ENCODE measurements at regions not wholly inside any gene's neighbourhood (a gene's known extent, or its start where the extent isn't known, plus 50 kb on each side); places are given as distances from the start of the nearest gene placed in this dataset.

DNA sequence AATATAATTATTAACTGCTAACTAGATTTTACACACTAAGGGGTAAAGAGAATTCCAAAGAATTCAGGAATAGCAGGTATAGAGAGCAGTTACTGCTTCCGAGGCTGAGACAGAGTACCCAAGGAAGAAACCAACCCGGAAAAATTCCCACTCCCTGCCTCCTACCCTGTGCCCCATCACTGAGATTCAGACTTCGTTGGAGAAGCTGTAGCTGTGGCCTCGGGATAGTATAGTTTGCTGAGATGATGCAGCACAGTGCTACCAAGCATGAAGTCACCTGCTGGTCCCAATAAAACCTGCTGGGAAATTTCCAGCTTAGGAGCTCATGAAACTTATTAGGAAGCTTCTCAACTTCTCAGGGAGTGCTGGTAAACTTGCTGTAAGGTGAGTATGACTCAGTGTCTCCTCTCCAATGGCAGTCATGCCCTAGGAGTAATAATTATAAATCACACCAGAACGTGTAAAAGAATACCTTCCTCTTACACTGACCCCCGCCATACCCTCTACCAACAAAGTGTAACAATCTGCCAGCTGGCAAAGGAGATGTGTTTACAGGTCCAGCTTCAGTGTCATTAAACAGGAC lies 215.2 kb upstream of the ROBO2 start:
- no peak overlapping the region for H3K4me3 Mint-ChIP-seq (ENCODE audit: unreplicated experiment)
- peaks cover 4% of the 10 kb centered on the region for H3K27me3 Mint-ChIP-seq (ENCODE audit: unreplicated experiment)
- no peak for DNase-seq (ENCODE audit: extremely low spot score, unreplicated experiment)
- TF ChIP-seq, protein P1, sequence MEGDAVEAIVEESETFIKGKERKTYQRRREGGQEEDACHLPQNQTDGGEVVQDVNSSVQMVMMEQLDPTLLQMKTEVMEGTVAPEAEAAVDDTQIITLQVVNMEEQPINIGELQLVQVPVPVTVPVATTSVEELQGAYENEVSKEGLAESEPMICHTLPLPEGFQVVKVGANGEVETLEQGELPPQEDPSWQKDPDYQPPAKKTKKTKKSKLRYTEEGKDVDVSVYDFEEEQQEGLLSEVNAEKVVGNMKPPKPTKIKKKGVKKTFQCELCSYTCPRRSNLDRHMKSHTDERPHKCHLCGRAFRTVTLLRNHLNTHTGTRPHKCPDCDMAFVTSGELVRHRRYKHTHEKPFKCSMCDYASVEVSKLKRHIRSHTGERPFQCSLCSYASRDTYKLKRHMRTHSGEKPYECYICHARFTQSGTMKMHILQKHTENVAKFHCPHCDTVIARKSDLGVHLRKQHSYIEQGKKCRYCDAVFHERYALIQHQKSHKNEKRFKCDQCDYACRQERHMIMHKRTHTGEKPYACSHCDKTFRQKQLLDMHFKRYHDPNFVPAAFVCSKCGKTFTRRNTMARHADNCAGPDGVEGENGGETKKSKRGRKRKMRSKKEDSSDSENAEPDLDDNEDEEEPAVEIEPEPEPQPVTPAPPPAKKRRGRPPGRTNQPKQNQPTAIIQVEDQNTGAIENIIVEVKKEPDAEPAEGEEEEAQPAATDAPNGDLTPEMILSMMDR (IDR thresholded peaks at IDR 0.05), result no peak
- H3K36me3 Mint-ChIP-seq (ENCODE audit: unreplicated experiment), result no peaks in the 10 kb centered on the region
- no peaks in the 10 kb centered on the region for H3K9me3 Mint-ChIP-seq (ENCODE audit: unreplicated experiment)
- no peak overlapping the region for H3K27ac Mint-ChIP-seq (ENCODE audit: unreplicated experiment)
- H3K4me1 Mint-ChIP-seq (ENCODE audit: unreplicated experiment), result no peaks in the 10 kb centered on the region

GRCh38 chr3:76826861-76827260 lies 213.0 kb upstream of the ROBO2 start:
- Mint-ChIP-seq H3K9me3 (ENCODE audit: unreplicated experiment) (no peaks in the 10 kb centered on the region), H3K36me3 (ENCODE audit: unreplicated experiment) (no peaks in the 10 kb centered on the region), H3K4me1 (ENCODE audit: unreplicated experiment) (no peaks in the 10 kb centered on the region), H3K4me3 (ENCODE audit: unreplicated experiment) (no peak overlapping the region), H3K27me3 (ENCODE audit: unreplicated experiment) (peaks cover 12% of the 10 kb centered on the region), H3K27ac (ENCODE audit: unreplicated experiment) (no peak overlapping the region)
- DNase-seq (ENCODE audit: extremely low spot score, unreplicated experiment), result no peak
- TF ChIP-seq, protein P1 (IDR thresholded peaks at IDR 0.05), result no peak

DNA sequence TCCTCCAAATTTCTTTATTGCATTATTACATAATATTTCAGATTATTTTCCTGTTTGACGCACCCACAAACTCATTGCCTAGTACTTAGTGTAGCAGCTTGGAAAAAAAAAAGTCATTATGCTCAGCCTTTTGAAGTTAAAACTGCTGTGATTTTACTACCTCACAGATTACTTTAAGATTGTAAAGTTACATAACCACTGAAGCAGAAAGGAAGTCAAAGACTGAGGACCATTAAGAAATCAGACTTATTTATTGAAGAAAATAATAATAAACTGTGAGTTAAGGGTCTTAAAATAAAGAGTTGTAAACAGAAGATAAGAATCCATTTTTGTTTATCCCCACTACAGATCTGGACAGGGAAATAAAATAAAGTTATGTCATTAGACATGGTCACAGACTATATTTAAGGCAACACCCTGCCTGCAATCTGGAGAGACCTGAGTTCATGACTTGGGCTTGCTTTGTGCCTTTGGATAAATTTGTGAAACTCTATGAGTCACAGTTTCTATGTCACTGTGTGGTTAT lies 212.1 kb upstream of the ROBO2 start:
- H3K4me3 Mint-ChIP-seq (ENCODE audit: unreplicated experiment), result no peak overlapping the region
- no peak overlapping the region for H3K27ac Mint-ChIP-seq (ENCODE audit: unreplicated experiment)
- peaks cover 11% of the 10 kb centered on the region for H3K27me3 Mint-ChIP-seq (ENCODE audit: unreplicated experiment)
- no peak for DNase-seq (ENCODE audit: extremely low spot score, unreplicated experiment)
- H3K36me3 Mint-ChIP-seq (ENCODE audit: unreplicated experiment), result no peaks in the 10 kb centered on the region
- TF ChIP-seq, protein P1 (IDR thresholded peaks at IDR 0.05), result no peak
- H3K9me3 Mint-ChIP-seq (ENCODE audit: unreplicated experiment), result no peaks in the 10 kb centered on the region
- H3K4me1 Mint-ChIP-seq (ENCODE audit: unreplicated experiment), result no peaks in the 10 kb centered on the region

DNA sequence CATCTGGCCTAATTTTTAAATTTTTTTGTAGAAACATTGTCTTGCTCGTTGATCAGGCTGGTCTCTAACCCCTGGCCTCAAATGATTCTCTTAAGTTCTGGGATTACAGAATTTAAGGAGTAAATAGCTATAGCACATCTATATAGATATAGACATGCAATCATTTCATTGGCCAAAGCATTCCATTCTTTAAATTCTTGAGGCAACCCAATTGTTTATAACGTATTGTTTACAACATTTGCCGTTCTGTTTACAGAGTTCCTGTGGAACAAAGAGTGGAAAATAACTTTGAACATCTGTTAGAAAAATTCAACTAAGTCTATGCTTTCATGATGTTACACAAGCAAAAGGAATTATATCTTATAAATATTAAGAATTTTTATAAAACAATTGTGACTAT lies 205.2 kb upstream of the ROBO2 start:
- TF ChIP-seq, protein P1 (IDR thresholded peaks at IDR 0.05), result no peak
- H3K9me3 Mint-ChIP-seq (ENCODE audit: unreplicated experiment), result peaks cover 8% of the 10 kb centered on the region
- H3K27me3 Mint-ChIP-seq (ENCODE audit: unreplicated experiment), result peaks cover 15% of the 10 kb centered on the region
- H3K4me3 Mint-ChIP-seq (ENCODE audit: unreplicated experiment), result no peak overlapping the region
- H3K4me1 Mint-ChIP-seq (ENCODE audit: unreplicated experiment), result no peaks in the 10 kb centered on the region
- H3K36me3 Mint-ChIP-seq (ENCODE audit: unreplicated experiment), result no peaks in the 10 kb centered on the region
- DNase-seq (ENCODE audit: extremely low spot score, unreplicated experiment), result no peak
- no peak overlapping the region for H3K27ac Mint-ChIP-seq (ENCODE audit: unreplicated experiment)

DNA sequence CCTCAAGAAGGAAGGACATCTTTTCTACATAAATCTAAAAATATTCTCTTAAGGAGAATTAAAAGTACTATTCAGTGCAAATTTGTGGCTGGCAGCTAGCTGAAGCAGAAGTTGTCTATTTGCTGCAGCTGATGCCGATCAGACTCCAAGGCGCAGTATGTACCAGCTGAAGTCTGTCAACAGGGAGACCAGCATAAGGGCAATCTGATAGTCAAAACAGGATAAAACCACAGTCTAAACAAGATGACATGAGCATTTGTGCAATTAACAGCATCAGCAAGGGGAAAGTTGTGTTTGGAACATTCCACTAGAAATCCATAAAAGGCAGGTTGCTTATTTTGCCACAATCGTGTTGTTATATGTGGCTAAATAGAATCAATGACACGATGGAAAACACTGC lies 198.2 kb upstream of the ROBO2 start:
- TF ChIP-seq, protein P1 (IDR thresholded peaks at IDR 0.05), result no peak
- Mint-ChIP-seq H3K27me3 (ENCODE audit: unreplicated experiment) (peaks cover 15% of the 10 kb centered on the region), H3K4me3 (ENCODE audit: unreplicated experiment) (no peak overlapping the region), H3K27ac (ENCODE audit: unreplicated experiment) (no peak overlapping the region), H3K4me1 (ENCODE audit: unreplicated experiment) (no peaks in the 10 kb centered on the region), H3K36me3 (ENCODE audit: unreplicated experiment) (no peaks in the 10 kb centered on the region), H3K9me3 (ENCODE audit: unreplicated experiment) (peaks cover 11% of the 10 kb centered on the region)
- no peak for DNase-seq (ENCODE audit: extremely low spot score, unreplicated experiment)

Data from osteocyte (in vitro differentiated cells).